ENCODE measurements at regions not wholly inside any gene's neighbourhood (a gene's known extent, or its start where the extent isn't known, plus 50 kb on each side); places are given as distances from the start of the nearest gene placed in this dataset.

- no peak for TF ChIP-seq CTCF (IDR thresholded peaks at IDR 0.05; ENCODE audit: borderline replicate concordance, control extremely low read depth, extremely low read depth, insufficient read depth, missing control alignments)
- DNase-seq (ENCODE audit: low spot score): no peak
- in situ Hi-C loops (cut with MboI; ENCODE audit: low sequenced_read_pairs, unreplicated experiment): no loop called here
These were observed 311.8 kb downstream of the PLPP3 start for GRCh38 chr1:56267611-56268010.

DNA sequence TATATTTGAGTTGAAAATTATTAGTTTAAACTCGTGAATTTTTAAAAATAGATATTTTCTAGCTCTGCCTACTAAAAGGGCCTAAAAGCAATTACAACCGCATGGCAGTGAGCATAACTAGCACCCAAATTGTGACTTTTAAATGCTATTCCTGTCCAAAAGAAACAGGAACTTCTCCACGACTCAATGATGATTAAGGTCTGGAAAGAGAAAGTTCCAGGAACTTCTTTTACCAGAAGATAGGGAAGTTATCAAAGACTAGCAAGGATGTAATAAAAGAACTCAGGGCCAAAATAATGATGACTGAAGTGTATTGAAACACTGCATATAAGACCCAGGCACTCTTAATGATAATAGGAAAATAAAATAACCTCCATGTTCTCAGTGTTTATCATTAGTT is 313.0 kb downstream of the PLPP3 start:
- TF ChIP-seq CTCF (IDR thresholded peaks at IDR 0.05; ENCODE audit: borderline replicate concordance, control extremely low read depth, extremely low read depth, insufficient read depth, missing control alignments): no peak
- in situ Hi-C loops (cut with MboI; ENCODE audit: low sequenced_read_pairs, unreplicated experiment): no loop called here
- no peak for DNase-seq (ENCODE audit: low spot score)

GRCh38 chr1:56265216-56265615 is 314.1 kb downstream of the PLPP3 start:
- no peak for DNase-seq (ENCODE audit: low spot score)
- in situ Hi-C loops (cut with MboI; ENCODE audit: low sequenced_read_pairs, unreplicated experiment): no loop called here
- TF ChIP-seq CTCF (IDR thresholded peaks at IDR 0.05; ENCODE audit: borderline replicate concordance, control extremely low read depth, extremely low read depth, insufficient read depth, missing control alignments): no peak

DNA sequence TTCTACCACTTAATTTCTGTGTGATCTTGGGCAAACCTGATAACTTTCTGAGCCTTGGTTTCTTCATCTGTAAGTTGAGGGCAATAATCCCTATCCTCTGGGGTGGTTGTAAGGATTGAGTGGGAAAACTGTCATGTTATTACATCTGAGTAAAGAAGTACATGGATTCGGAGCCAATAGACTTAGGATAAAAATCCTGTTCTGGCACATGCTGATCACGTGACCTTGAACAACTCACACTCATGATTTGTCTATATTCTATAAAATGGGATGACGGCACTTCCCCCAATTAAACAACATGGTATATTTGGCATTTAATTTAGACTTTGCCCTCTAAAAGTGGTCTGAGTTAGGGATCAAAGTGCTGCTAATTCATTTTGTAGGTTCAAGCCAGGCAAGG is 315.5 kb downstream of the PLPP3 start:
- TF ChIP-seq CTCF (IDR thresholded peaks at IDR 0.05; ENCODE audit: borderline replicate concordance, control extremely low read depth, extremely low read depth, insufficient read depth, missing control alignments): no peak
- in situ Hi-C loops (cut with MboI; ENCODE audit: low sequenced_read_pairs, unreplicated experiment): no loop called here
- no peak for DNase-seq (ENCODE audit: low spot score)

- TF ChIP-seq CTCF (IDR thresholded peaks at IDR 0.05; ENCODE audit: borderline replicate concordance, control extremely low read depth, extremely low read depth, insufficient read depth, missing control alignments): no peak
- no peak for DNase-seq (ENCODE audit: low spot score)
- in situ Hi-C loops (cut with MboI; ENCODE audit: low sequenced_read_pairs, unreplicated experiment): no loop called here
These were observed 321.0 kb downstream of the PLPP3 start for GRCh38 chr1:56258371-56258770.

DNA sequence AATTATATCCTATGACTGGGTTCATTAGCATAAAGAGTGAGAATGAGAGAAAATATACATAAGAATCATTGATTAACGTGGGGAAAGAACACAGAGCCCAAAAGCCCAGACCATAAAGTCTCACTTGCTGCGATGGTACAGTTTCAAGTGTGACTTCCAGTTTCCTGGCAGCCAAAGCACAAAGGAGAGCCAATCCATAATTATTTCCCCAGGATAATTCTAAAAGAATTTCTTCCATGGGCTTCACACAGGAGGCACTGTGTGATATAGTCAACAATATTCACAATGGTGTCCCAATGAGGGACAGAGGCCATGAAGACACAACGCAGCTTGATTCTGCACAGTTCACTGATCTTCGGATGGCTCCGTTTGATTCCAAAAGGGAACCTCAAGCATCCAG is 321.6 kb downstream of the PLPP3 start:
- DNase-seq (ENCODE audit: low spot score): no peak
- TF ChIP-seq CTCF (IDR thresholded peaks at IDR 0.05; ENCODE audit: borderline replicate concordance, control extremely low read depth, extremely low read depth, insufficient read depth, missing control alignments): no peak
- in situ Hi-C loops (cut with MboI; ENCODE audit: low sequenced_read_pairs, unreplicated experiment): no loop called here

Data from GM13976 (cell line).